C4-2B (cell line): ENCODE measurements at regions not wholly inside any gene's neighbourhood (a gene's known extent, or its start where the extent isn't known, plus 50 kb on each side); places are given as distances from the start of the nearest gene placed in this dataset.

ENCODE experiments used
- H3K27ac ChIP-seq: fragments of 450-650 bp; 2 replicates; pipeline ENCODE4 v1.5.1; 2017
- ZFX ChIP-seq: fragments of 450-650 bp; IDR thresholded peaks from 2 replicates; pipeline ENCODE4 v1.6.1; 2017
- TF ChIP-seq, protein P1 (sequence below): fragments of 450-650 bp; conservative IDR thresholded peaks from 2 replicates; pipeline ENCODE4 v1.5.1; 2017; ENCODE audit warnings: mild to moderate bottlenecking

- TF ChIP-seq, protein P1, sequence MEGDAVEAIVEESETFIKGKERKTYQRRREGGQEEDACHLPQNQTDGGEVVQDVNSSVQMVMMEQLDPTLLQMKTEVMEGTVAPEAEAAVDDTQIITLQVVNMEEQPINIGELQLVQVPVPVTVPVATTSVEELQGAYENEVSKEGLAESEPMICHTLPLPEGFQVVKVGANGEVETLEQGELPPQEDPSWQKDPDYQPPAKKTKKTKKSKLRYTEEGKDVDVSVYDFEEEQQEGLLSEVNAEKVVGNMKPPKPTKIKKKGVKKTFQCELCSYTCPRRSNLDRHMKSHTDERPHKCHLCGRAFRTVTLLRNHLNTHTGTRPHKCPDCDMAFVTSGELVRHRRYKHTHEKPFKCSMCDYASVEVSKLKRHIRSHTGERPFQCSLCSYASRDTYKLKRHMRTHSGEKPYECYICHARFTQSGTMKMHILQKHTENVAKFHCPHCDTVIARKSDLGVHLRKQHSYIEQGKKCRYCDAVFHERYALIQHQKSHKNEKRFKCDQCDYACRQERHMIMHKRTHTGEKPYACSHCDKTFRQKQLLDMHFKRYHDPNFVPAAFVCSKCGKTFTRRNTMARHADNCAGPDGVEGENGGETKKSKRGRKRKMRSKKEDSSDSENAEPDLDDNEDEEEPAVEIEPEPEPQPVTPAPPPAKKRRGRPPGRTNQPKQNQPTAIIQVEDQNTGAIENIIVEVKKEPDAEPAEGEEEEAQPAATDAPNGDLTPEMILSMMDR = no peak
- TF ChIP-seq ZFX = no peak
- no peak overlapping the region for H3K27ac ChIP-seq
Observed at GRCh38 chr10:124281666-124282065, 137.1 kb downstream of the OAT start.

DNA sequence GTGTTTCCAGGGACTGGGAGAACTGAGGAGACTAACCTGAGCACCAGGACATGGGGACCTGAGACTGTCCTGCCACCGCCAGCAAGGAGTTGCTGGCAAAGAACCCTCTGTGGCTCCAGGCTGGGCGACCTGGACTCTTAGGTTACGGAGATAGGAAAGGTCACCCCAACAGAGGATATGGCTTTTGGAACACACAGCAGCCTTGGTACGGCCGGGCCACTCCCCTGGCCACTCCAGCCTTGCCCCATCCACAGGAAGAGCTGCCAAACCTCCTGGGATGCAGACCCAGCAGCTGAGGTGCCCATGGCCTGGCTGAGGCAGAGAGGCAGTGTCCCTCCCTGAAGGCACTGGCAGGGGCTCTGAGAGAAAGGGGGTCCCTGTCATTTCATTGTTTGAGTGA is 137.8 kb downstream of the OAT start:
- TF ChIP-seq, protein P1 = no peak
- TF ChIP-seq ZFX = no peak
- H3K27ac ChIP-seq = no peak overlapping the region

DNA sequence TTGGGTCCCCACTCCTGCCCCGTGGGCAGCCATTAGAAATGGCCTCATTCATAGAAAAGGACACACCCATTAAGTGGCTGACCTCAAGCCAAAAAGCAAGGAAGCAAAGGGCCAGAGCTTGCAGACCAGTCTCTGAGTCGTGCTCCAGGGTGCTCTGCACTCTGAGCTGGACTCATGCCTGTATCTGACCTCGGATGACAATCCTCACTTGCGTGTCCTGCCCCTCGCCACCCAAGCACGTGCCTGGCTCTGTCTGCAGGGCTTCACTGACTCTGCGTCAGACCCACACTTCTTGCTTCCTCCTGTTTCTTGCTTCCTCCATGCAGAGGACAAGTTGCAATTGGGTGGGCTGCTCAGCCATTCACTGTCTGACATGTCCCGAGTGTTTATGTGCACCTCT is 138.8 kb downstream of the OAT start:
- no peak for TF ChIP-seq ZFX
- TF ChIP-seq, protein P1 = no peak
- H3K27ac ChIP-seq = no peak overlapping the region

DNA sequence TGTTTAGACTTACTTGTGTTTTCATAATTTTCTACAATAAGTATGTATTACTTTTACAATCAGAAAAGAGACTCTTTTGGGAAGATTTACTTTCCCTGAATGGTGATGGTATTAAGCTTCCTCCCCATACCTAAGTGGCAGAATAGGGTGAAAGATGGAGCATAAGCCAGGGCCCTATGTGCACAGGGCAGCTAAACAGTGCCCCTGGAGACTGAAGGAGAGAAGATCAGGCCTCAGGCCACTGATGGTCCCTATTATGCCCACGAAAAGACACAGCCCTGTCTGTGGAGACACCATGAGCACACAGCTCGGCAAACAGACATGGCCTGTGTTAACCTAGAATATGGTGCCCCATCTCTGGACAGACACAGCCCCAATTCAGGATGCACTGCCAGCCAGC is 139.4 kb downstream of the OAT start:
- TF ChIP-seq, protein P1 = no peak
- no peak for TF ChIP-seq ZFX
- no peak overlapping the region for H3K27ac ChIP-seq

DNA sequence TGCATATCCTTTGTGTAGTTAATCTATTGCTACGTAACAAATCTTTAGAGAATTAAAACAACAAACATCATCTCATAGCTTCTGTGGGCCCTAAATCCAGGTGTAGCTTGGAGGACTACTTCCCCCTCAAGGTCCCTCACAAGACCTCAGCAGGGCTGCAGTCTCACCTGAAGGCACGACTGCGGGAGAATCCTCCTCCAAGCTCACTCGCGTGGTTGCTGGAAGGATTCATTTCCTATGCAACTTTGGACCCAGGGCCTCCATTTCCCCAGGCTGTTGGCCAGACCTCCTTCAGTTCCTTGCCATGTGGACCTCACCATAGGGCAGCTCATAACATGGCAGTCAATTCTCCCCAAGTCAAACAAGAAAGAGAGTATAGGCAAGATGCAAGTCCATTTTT is 140.4 kb downstream of the OAT start:
- no peak for TF ChIP-seq ZFX
- TF ChIP-seq, protein P1 = no peak

DNA sequence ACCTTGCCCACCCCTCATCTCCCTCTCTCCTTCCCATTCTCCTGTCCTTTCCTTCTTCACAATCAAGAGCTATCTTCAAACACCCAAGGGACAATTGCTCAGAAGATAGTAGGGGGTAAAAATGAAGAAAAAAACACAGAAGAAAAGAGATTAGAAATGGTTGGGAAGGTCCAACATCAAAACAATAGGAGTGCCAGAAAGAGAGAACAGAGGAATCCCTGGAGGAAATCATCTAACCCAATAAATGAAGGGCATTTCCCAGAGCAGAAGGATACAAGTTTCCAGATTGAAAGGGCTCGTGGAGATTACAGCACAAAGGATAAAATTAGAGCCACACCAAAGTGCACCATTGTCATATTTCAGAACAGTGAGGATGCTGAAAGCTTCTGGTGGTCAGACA is 145.6 kb downstream of the OAT start:
- no peak for TF ChIP-seq ZFX
- TF ChIP-seq, protein P1 = no peak
- no peak overlapping the region for H3K27ac ChIP-seq

More for the DNA sequence above, 140.4 kb downstream of the OAT start:
- no peak overlapping the region for H3K27ac ChIP-seq

- no peak overlapping the region for H3K27ac ChIP-seq
- no peak for TF ChIP-seq ZFX
- TF ChIP-seq, protein P1 = no peak
Observed at GRCh38 chr10:124271676-124272075, 147.0 kb downstream of the OAT start.
